ENCODE measurements at regions not wholly inside any gene's neighbourhood (a gene's known extent, or its start where the extent isn't known, plus 50 kb on each side); places are given as distances from the start of the nearest gene placed in this dataset.

DNA sequence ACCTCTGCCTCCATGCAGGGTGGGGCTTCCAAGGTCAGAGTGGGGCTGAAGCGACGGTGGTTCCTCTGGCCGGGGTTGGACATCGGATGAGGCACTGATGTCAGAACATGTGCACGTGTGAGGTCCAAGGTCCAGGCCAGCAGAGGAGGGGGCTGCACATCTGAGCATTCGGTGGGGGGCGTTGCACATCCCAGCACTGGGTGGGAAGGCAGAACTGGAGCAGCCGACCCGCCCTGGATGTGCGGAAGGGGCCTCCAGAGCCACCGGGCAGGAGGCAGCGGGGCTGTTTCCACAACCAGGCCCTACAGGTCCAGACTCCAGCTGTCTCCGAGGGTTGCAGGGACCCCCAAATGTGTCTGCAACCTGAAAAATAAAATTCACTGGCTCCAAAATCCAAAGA is 271.0 kb downstream of the CTTN start:
- no peaks in the 10 kb centered on the region for H3K36me3 ChIP-seq (ENCODE audit: control insufficient read depth, insufficient read depth, low read length)
- H3K9ac ChIP-seq (ENCODE audit: low read length): no peak overlapping the region
- peaks cover 28% of the 10 kb centered on the region for H3K4me1 ChIP-seq (ENCODE audit: control insufficient read depth, insufficient read depth, low read length)
- H3K27ac ChIP-seq (ENCODE audit: low read depth, low read length): no peak overlapping the region
- H3K4me3 ChIP-seq (ENCODE audit: low read depth, low read length): no peak overlapping the region
- H3K9me3 ChIP-seq (ENCODE audit: control insufficient read depth, insufficient read depth, low read depth, low read length): no peaks in the 10 kb centered on the region
- H3K27me3 ChIP-seq (ENCODE audit: control insufficient read depth, insufficient read depth, low read length): no peaks in the 10 kb centered on the region

DNA sequence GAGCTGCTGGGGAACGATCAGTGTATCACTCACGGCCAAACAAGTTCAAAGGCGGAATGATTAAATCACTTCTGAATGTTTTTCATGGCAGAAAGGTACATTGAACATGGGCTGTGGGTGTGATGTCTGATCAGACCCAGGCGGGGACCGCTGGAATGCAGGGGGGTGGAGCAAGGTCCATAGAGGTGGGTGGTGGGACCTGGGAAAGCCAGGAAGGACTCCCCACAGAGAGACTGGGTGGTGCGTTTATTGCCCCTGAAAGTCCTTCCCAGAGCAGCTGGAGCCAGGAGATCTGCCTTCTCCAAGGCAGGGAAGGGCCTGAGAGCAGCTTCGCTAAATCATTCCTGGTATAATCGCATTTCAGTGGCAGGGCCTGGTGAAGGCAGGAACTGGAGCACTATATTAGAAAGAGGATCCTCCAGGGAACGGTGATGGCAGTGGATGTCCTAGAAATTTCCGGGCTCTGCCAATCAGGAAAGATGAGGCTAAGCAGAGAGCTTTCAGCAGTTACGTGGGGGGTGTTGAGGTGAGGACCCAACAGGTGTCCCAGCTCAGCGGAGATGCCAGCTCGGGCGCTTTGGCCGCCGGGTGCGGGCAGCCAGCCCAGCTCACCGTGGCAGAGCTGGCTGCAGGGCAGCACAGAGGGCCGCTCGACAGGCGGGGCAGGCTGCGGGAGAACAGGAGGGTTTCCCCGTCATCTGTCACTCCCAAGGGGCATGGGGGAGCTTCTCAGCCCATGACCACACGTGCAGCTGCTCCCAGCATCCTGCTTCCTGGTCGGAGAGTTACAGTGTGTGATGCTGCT is 271.7 kb downstream of the CTTN start:
- H3K27ac ChIP-seq (ENCODE audit: low read depth, low read length): no peak overlapping the region
- H3K27me3 ChIP-seq (ENCODE audit: control insufficient read depth, insufficient read depth, low read length): no peaks in the 10 kb centered on the region
- H3K9ac ChIP-seq (ENCODE audit: low read length): no peak overlapping the region
- no peak overlapping the region for H3K4me3 ChIP-seq (ENCODE audit: low read depth, low read length)
- H3K4me1 ChIP-seq (ENCODE audit: control insufficient read depth, insufficient read depth, low read length): peaks cover 28% of the 10 kb centered on the region
- H3K9me3 ChIP-seq (ENCODE audit: control insufficient read depth, insufficient read depth, low read depth, low read length): no peaks in the 10 kb centered on the region
- H3K36me3 ChIP-seq (ENCODE audit: control insufficient read depth, insufficient read depth, low read length): no peaks in the 10 kb centered on the region

DNA sequence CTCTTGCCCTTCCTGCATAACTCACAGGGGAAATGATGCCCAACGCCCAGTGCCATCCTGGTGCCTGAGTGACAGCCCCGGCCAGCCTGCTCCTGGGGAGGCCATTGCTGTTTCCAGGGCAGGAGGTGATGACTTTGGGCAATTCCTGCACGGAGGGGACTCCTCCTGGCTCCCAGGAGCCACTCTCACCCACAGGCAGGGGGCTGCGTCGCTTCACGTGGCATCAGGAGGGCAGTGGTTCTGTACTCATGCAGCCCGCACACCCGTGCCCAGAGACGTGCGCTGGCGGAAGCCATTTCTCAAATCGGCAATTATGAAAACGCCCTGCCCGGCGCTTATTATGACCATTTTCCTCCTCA is 272.3 kb downstream of the CTTN start:
- no peaks in the 10 kb centered on the region for H3K9me3 ChIP-seq (ENCODE audit: control insufficient read depth, insufficient read depth, low read depth, low read length)
- H3K36me3 ChIP-seq (ENCODE audit: control insufficient read depth, insufficient read depth, low read length): no peaks in the 10 kb centered on the region
- H3K4me1 ChIP-seq (ENCODE audit: control insufficient read depth, insufficient read depth, low read length): peaks cover 28% of the 10 kb centered on the region
- no peak overlapping the region for H3K27ac ChIP-seq (ENCODE audit: low read depth, low read length)
- H3K27me3 ChIP-seq (ENCODE audit: control insufficient read depth, insufficient read depth, low read length): no peaks in the 10 kb centered on the region
- no peak overlapping the region for H3K9ac ChIP-seq (ENCODE audit: low read length)
- H3K4me3 ChIP-seq (ENCODE audit: low read depth, low read length): no peak overlapping the region

DNA sequence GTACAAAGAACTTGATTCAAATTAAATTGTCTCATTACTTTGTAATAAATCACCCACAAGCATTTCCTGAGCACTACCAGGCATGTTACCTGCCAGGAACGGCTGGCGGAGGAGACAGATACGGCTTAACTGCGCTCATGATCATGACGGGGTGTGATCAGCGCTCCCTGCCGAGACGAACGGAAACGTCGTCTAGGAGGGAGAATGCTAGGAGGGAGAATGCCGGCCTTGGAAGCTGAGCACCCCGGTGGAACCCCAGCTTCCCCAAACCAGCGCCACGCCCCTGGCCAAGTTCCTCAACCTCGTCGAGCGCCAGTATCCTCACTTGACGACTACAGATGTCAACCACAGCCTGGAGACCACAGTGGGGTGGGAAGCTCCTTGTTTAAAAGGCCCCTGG is 272.8 kb downstream of the CTTN start:
- peaks cover 28% of the 10 kb centered on the region for H3K4me1 ChIP-seq (ENCODE audit: control insufficient read depth, insufficient read depth, low read length)
- H3K27me3 ChIP-seq (ENCODE audit: control insufficient read depth, insufficient read depth, low read length): no peaks in the 10 kb centered on the region
- no peak overlapping the region for H3K9ac ChIP-seq (ENCODE audit: low read length)
- H3K9me3 ChIP-seq (ENCODE audit: control insufficient read depth, insufficient read depth, low read depth, low read length): no peaks in the 10 kb centered on the region
- no peak overlapping the region for H3K27ac ChIP-seq (ENCODE audit: low read depth, low read length)
- H3K36me3 ChIP-seq (ENCODE audit: control insufficient read depth, insufficient read depth, low read length): no peaks in the 10 kb centered on the region
- no peak overlapping the region for H3K4me3 ChIP-seq (ENCODE audit: low read depth, low read length)

DNA sequence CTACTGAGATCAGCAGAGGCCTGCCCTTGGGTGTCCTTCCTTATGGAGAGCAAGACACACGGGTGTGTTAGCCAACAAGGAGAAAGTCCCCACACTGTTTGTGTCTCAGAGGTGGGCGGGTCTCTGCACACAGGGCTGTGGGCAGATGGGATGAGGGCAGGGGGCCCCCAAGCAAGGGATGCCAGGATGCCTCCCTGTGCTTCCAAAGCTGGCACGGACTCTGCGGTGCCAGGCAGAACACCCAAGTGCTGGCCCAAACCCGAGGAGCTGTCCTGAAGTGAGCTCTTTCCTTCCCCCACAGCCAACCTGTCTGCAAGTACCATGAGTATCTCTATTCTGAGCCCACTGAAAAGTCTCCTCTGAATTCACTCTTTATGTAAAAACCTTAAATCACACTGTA is 273.3 kb downstream of the CTTN start:
- Histone ChIP-seq H3K9ac (ENCODE audit: low read length) (no peak overlapping the region), H3K4me1 (ENCODE audit: control insufficient read depth, insufficient read depth, low read length) (peaks cover 28% of the 10 kb centered on the region), H3K4me3 (ENCODE audit: low read depth, low read length) (no peak overlapping the region), H3K27me3 (ENCODE audit: control insufficient read depth, insufficient read depth, low read length) (no peaks in the 10 kb centered on the region), H3K36me3 (ENCODE audit: control insufficient read depth, insufficient read depth, low read length) (no peaks in the 10 kb centered on the region), H3K9me3 (ENCODE audit: control insufficient read depth, insufficient read depth, low read depth, low read length) (no peaks in the 10 kb centered on the region), H3K27ac (ENCODE audit: low read depth, low read length) (no peak overlapping the region)

DNA sequence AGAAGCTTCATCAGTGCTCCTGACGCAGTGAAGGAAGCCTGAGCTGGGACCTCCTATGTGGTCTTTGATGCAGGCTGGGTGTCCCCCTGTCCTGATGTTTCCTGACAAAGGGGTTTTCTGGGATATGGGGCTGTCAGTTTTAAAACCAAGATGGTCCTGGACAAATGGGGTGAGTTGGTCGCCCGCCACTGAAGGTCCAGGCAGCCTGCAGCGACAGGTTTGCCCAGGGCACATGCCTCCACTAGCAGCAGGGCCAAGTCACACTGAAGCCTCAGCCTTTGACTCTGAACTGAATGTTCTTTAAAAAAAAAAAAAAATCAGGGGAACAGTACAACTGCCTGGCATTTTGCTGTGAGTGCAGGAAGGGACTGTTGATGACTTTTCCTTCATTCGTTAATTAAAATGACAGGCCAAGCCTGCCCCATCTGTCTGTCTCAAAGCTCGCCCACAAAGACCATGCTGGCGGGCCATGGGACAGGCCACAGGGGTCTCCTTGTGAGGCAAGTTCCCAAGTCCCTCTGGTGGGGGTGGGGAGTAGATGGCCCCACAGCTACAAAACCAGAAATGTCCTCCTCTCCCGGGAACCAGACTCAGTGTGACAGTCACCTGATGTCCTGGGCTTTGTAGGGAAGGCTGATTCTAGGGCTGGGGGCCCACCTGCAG is 274.8 kb downstream of the CTTN start:
- Histone ChIP-seq H3K27ac (ENCODE audit: low read depth, low read length) (no peak overlapping the region), H3K4me1 (ENCODE audit: control insufficient read depth, insufficient read depth, low read length) (peaks cover 35% of the 10 kb centered on the region), H3K36me3 (ENCODE audit: control insufficient read depth, insufficient read depth, low read length) (no peaks in the 10 kb centered on the region), H3K9me3 (ENCODE audit: control insufficient read depth, insufficient read depth, low read depth, low read length) (no peaks in the 10 kb centered on the region), H3K27me3 (ENCODE audit: control insufficient read depth, insufficient read depth, low read length) (0 out of 2 replicates have a peak, but pooled peaks cover 3% of the 10 kb centered on the region), H3K9ac (ENCODE audit: low read length) (no peak overlapping the region), H3K4me3 (ENCODE audit: low read depth, low read length) (no peak overlapping the region)

DNA sequence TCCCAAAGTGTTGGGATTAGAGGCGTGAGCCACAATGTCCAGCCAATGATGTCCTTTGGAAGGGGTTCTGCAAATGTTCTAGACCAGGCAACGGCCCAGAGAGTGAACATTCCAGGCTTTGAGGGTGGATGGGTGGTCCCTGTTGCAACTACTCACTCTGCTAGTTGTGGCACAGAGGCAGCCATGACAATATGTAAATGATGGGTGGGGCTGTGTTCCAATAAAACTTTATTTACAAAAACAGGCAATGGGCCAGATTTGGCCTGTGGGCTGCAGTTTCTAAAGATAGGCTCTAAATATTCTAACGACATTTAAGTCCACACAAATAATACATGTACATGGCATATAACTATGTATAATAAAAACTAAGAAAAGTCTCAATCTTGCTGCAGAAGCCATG is 276.3 kb downstream of the CTTN start:
- Histone ChIP-seq H3K36me3 (ENCODE audit: control insufficient read depth, insufficient read depth, low read length) (no peaks in the 10 kb centered on the region), H3K9ac (ENCODE audit: low read length) (no peak overlapping the region), H3K4me1 (ENCODE audit: control insufficient read depth, insufficient read depth, low read length) (peaks cover 35% of the 10 kb centered on the region), H3K4me3 (ENCODE audit: low read depth, low read length) (no peak overlapping the region), H3K9me3 (ENCODE audit: control insufficient read depth, insufficient read depth, low read depth, low read length) (no peaks in the 10 kb centered on the region), H3K27me3 (ENCODE audit: control insufficient read depth, insufficient read depth, low read length) (0 out of 2 replicates have a peak, but pooled peaks cover 3% of the 10 kb centered on the region), H3K27ac (ENCODE audit: low read depth, low read length) (no peak overlapping the region)

DNA sequence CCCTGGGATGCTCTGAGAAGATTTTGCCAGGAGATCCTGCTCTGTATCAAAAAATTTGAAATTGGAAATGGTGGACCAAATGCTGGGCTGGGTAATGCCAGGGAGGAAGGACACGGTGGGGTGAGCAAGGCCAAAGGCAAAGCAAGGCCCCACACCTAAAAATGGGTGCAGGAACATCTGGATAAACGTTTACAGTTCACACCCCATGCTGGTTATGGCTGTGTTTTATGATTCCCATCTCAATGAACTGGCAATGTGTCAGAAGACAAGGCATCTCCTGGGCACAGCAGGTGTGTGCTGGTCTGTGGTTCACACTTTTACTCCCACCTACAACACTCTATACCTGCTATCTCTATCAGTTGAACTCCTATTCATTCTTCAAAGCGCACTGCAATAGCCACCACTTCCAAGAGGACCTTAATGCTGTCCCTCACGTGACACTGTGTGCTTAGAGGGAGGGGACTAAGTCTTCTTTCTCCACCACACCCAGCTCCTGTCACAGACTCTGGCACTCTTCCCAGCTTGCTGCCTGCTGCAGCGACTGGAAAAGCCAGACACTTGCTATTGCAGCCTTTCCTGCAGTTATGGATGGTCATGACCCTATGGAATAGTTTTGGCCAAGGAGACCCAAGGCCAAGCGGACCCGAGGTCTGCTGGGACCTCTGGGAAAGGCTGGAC is 277.5 kb downstream of the CTTN start:
- peaks cover 26% of the 10 kb centered on the region for H3K4me1 ChIP-seq (ENCODE audit: control insufficient read depth, insufficient read depth, low read length)
- H3K4me3 ChIP-seq (ENCODE audit: low read depth, low read length): no peak overlapping the region
- H3K9me3 ChIP-seq (ENCODE audit: control insufficient read depth, insufficient read depth, low read depth, low read length): no peaks in the 10 kb centered on the region
- H3K36me3 ChIP-seq (ENCODE audit: control insufficient read depth, insufficient read depth, low read length): no peaks in the 10 kb centered on the region
- H3K27ac ChIP-seq (ENCODE audit: low read depth, low read length): no peak overlapping the region
- H3K9ac ChIP-seq (ENCODE audit: low read length): no peak overlapping the region
- 0 out of 2 replicates have a peak, but pooled peaks cover 3% of the 10 kb centered on the region for H3K27me3 ChIP-seq (ENCODE audit: control insufficient read depth, insufficient read depth, low read length)

DNA sequence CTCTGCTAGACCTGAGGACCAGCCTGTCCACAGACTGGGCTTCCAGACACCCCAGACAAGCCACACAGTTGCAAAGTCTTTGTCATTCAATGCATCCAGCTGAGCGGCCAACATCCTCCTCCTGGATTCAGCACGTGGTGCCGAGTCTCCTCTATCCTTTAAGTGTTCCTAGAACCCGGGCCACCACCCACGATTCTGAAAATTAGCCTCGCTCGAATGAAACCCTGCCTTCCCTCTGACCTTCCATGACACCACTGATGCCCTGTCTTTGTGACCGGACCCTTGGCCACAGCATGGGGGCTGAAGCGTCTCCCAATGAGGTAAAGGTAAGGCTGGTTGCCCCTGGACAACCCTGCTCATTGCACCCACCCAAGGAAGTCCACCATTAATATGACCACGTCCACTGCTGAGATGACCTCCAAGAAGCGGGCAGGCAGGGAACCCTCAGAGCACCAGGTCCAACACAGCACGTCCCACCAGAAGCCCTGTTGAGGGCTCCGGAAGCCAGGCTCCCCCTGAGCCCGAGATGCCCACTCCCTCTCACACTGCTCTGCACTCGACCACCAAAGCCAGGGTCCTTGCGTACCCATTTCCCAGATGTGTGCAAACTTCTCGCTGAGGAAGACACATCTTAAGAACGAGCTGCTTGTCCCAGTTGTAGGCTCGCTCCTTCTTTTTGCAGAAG is 279.0 kb downstream of the CTTN start:
- Histone ChIP-seq H3K4me3 (ENCODE audit: low read depth, low read length) (no peak overlapping the region), H3K27ac (ENCODE audit: low read depth, low read length) (no peak overlapping the region), H3K9ac (ENCODE audit: low read length) (no peak overlapping the region), H3K36me3 (ENCODE audit: control insufficient read depth, insufficient read depth, low read length) (no peaks in the 10 kb centered on the region), H3K9me3 (ENCODE audit: control insufficient read depth, insufficient read depth, low read depth, low read length) (no peaks in the 10 kb centered on the region), H3K27me3 (ENCODE audit: control insufficient read depth, insufficient read depth, low read length) (0 out of 2 replicates have a peak, but pooled peaks cover 3% of the 10 kb centered on the region), H3K4me1 (ENCODE audit: control insufficient read depth, insufficient read depth, low read length) (peaks cover 14% of the 10 kb centered on the region)

DNA sequence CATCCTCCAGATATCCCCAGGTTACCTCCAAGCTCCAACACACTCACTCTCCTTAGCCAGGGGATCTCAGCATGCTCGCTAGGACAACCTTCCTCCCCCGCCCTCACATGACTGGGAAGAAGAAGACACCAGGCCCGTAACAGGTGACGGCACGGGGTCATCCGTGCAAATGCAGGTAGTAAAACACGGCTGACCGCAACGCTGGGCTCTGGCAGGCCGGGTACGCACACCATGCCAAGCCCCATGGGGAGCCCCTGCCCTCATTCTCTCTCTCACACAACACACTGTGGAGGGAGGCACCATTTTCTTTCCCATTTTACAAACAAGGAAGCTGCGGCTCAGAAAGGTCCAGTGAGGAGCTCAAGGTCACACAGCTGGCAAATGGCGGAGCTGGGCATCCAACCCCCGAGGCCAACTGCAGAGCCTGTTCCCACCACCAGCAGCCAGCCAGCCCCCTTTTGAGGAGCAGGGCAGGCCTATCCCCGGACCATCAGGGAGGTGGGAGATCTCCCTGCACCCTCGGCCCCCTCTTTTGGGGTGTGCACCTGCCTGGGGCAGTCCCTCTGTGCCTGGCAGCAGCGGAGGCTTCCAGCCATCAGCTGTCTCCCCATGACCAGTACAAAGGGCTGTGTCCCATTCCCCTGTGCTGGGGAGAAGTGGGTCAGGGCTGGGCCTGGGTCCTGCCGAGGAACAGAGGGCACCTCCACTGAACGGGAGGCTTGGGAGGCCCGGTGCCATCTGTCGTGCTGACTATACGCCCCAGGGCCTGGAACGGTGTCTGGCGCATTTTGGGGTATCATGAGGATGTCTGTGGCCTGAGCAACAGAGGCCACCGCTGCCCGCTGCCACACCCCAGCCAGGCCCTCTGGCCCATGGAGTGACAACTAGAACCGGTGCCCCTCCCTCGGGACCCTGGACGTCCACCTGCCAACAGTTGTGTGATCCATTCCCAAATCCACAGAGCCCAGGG is 280.9 kb downstream of the CTTN start:
- Histone ChIP-seq H3K27me3 (ENCODE audit: control insufficient read depth, insufficient read depth, low read length) (0 out of 2 replicates have a peak, but pooled peaks cover 3% of the 10 kb centered on the region), H3K4me1 (ENCODE audit: control insufficient read depth, insufficient read depth, low read length) (peaks cover 10% of the 10 kb centered on the region), H3K36me3 (ENCODE audit: control insufficient read depth, insufficient read depth, low read length) (no peaks in the 10 kb centered on the region), H3K9me3 (ENCODE audit: control insufficient read depth, insufficient read depth, low read depth, low read length) (no peaks in the 10 kb centered on the region), H3K4me3 (ENCODE audit: low read depth, low read length) (no peak overlapping the region), H3K27ac (ENCODE audit: low read depth, low read length) (no peak overlapping the region), H3K9ac (ENCODE audit: low read length) (no peak overlapping the region)

Data from HUES6 (cell line).